ENCODE measurements at regions not wholly inside any gene's neighbourhood (a gene's known extent, or its start where the extent isn't known, plus 50 kb on each side); places are given as distances from the start of the nearest gene placed in this dataset.
A peak's percentile ranks its signal among the peaks of the same experiment; 100 is the strongest.

- Histone ChIP-seq H3K23ac (ENCODE audit: low read length in 2 of 2) (no peak overlapping the region), H3K4me3 (ENCODE audit: insufficient read depth in 1 of 2, low read depth in 1 of 2, low read length in 2 of 2) (no peak overlapping the region), H3K18ac (ENCODE audit: low read depth in 1 of 2, low read length in 2 of 2) (no peak overlapping the region), H3K9me3 (ENCODE audit: control insufficient read depth, low read length) (no peaks in the 10 kb centered on the region), H2BK5ac (ENCODE audit: low read depth, low read length, poor library complexity, severe bottlenecking) (no peak overlapping the region), H2AK5ac (ENCODE audit: low read length, severe bottlenecking) (no peak overlapping the region), H3K36me3 (ENCODE audit: control insufficient read depth in 1 of 2, insufficient read depth in 2 of 2, low read depth in 1 of 2, low read length in 2 of 2) (no peaks in the 10 kb centered on the region), H2AFZ (ENCODE audit: low read depth, low read length) (no peak overlapping the region), H3K27me3 (ENCODE audit: control insufficient read depth in 1 of 2, insufficient read depth in 1 of 2, low read length in 2 of 2) (no peaks in the 10 kb centered on the region), H3K4me1 (ENCODE audit: control insufficient read depth, insufficient read depth, low read depth, low read length) (no peaks in the 10 kb centered on the region), H2BK15ac (ENCODE audit: low read depth, poor library complexity, severe bottlenecking) (no peak overlapping the region), H2BK12ac (ENCODE audit: low read length in 2 of 2) (no peak overlapping the region), H3K14ac (ENCODE audit: low read length in 2 of 2) (no peak overlapping the region), H3K79me1 (replicated peaks; ENCODE audit: low read length, poor library complexity, severe bottlenecking) (no peaks in the 10 kb centered on the region), H3K4me2 (ENCODE audit: low read length, poor library complexity, severe bottlenecking) (no peak overlapping the region), H3K27ac (ENCODE audit: low read length, poor library complexity, severe bottlenecking) (no peak overlapping the region), H2BK120ac (ENCODE audit: low read depth, low read length) (no peak overlapping the region), H4K91ac (ENCODE audit: low read length) (no peak overlapping the region), H3K9ac (ENCODE audit: low read length) (no peak overlapping the region), H3K4ac (ENCODE audit: low read depth in 1 of 2, low read length in 2 of 2) (no peak overlapping the region), H4K8ac (ENCODE audit: low read length) (no peak overlapping the region)
- WGBS: 79% methylated on average over 2 of the region's 2 CpGs
- peak; percentile 1 for DNase-seq
Measured at GRCh38 chr1:163668472-163668871, 346.7 kb downstream of the NUF2 start.

GRCh38 chr1:163670989-163671757, 349.4 kb downstream of the NUF2 start:
- H3K4ac ChIP-seq (ENCODE audit: low read depth in 1 of 2, low read length in 2 of 2): no peak overlapping the region
- H3K27ac ChIP-seq (ENCODE audit: low read length, poor library complexity, severe bottlenecking): no peak overlapping the region
- no peak overlapping the region for H3K4me3 ChIP-seq (ENCODE audit: insufficient read depth in 1 of 2, low read depth in 1 of 2, low read length in 2 of 2)
- no peak overlapping the region for H2BK5ac ChIP-seq (ENCODE audit: low read depth, low read length, poor library complexity, severe bottlenecking)
- no peaks in the 10 kb centered on the region for H3K9me3 ChIP-seq (ENCODE audit: control insufficient read depth, low read length)
- no peak overlapping the region for H3K18ac ChIP-seq (ENCODE audit: low read depth in 1 of 2, low read length in 2 of 2)
- H3K23ac ChIP-seq (ENCODE audit: low read length in 2 of 2): no peak overlapping the region
- H3K4me2 ChIP-seq (ENCODE audit: low read length, poor library complexity, severe bottlenecking): no peak overlapping the region
- H2BK120ac ChIP-seq (ENCODE audit: low read depth, low read length): no peak overlapping the region
- H4K91ac ChIP-seq (ENCODE audit: low read length): no peak overlapping the region
- no peaks in the 10 kb centered on the region for H3K36me3 ChIP-seq (ENCODE audit: control insufficient read depth in 1 of 2, insufficient read depth in 2 of 2, low read depth in 1 of 2, low read length in 2 of 2)
- H2AK5ac ChIP-seq (ENCODE audit: low read length, severe bottlenecking): no peak overlapping the region
- H3K14ac ChIP-seq (ENCODE audit: low read length in 2 of 2): no peak overlapping the region
- H2AFZ ChIP-seq (ENCODE audit: low read depth, low read length): no peak overlapping the region
- WGBS: 67% methylated on average over 4 of the region's 4 CpGs
- no peak overlapping the region for H2BK15ac ChIP-seq (ENCODE audit: low read depth, poor library complexity, severe bottlenecking)
- H3K79me1 ChIP-seq (replicated peaks; ENCODE audit: low read length, poor library complexity, severe bottlenecking): no peaks in the 10 kb centered on the region
- H3K9ac ChIP-seq (ENCODE audit: low read length): no peak overlapping the region
- DNase-seq: no peak
- no peaks in the 10 kb centered on the region for H3K4me1 ChIP-seq (ENCODE audit: control insufficient read depth, insufficient read depth, low read depth, low read length)
- no peaks in the 10 kb centered on the region for H3K27me3 ChIP-seq (ENCODE audit: control insufficient read depth in 1 of 2, insufficient read depth in 1 of 2, low read length in 2 of 2)
- H4K8ac ChIP-seq (ENCODE audit: low read length): no peak overlapping the region
- no peak overlapping the region for H2BK12ac ChIP-seq (ENCODE audit: low read length in 2 of 2)

- no peak overlapping the region for H3K4me2 ChIP-seq (ENCODE audit: low read length, poor library complexity, severe bottlenecking)
- H3K23ac ChIP-seq (ENCODE audit: low read length in 2 of 2): no peak overlapping the region
- no peak for DNase-seq
- H3K27me3 ChIP-seq (ENCODE audit: control insufficient read depth in 1 of 2, insufficient read depth in 1 of 2, low read length in 2 of 2): no peaks in the 10 kb centered on the region
- no peak overlapping the region for H3K14ac ChIP-seq (ENCODE audit: low read length in 2 of 2)
- H3K27ac ChIP-seq (ENCODE audit: low read length, poor library complexity, severe bottlenecking): no peak overlapping the region
- no peak overlapping the region for H2BK5ac ChIP-seq (ENCODE audit: low read depth, low read length, poor library complexity, severe bottlenecking)
- H3K18ac ChIP-seq (ENCODE audit: low read depth in 1 of 2, low read length in 2 of 2): no peak overlapping the region
- H3K9me3 ChIP-seq (ENCODE audit: control insufficient read depth, low read length): no peaks in the 10 kb centered on the region
- 83% methylated on average over 7 of the region's 9 CpGs for WGBS
- H4K91ac ChIP-seq (ENCODE audit: low read length): no peak overlapping the region
- no peak overlapping the region for H3K4me3 ChIP-seq (ENCODE audit: insufficient read depth in 1 of 2, low read depth in 1 of 2, low read length in 2 of 2)
- H3K9ac ChIP-seq (ENCODE audit: low read length): peak overlapping the region; percentile 40
- H2BK120ac ChIP-seq (ENCODE audit: low read depth, low read length): no peak overlapping the region
- no peak overlapping the region for H2AK5ac ChIP-seq (ENCODE audit: low read length, severe bottlenecking)
- no peak overlapping the region for H2AFZ ChIP-seq (ENCODE audit: low read depth, low read length)
- H3K36me3 ChIP-seq (ENCODE audit: control insufficient read depth in 1 of 2, insufficient read depth in 2 of 2, low read depth in 1 of 2, low read length in 2 of 2): no peaks in the 10 kb centered on the region
- H3K79me1 ChIP-seq (replicated peaks; ENCODE audit: low read length, poor library complexity, severe bottlenecking): no peaks in the 10 kb centered on the region
- no peak overlapping the region for H2BK15ac ChIP-seq (ENCODE audit: low read depth, poor library complexity, severe bottlenecking)
- H3K4ac ChIP-seq (ENCODE audit: low read depth in 1 of 2, low read length in 2 of 2): no peak overlapping the region
- no peaks in the 10 kb centered on the region for H3K4me1 ChIP-seq (ENCODE audit: control insufficient read depth, insufficient read depth, low read depth, low read length)
- H4K8ac ChIP-seq (ENCODE audit: low read length): no peak overlapping the region
- no peak overlapping the region for H2BK12ac ChIP-seq (ENCODE audit: low read length in 2 of 2)
Measured at GRCh38 chr1:163672976-163673758, 351.4 kb downstream of the NUF2 start.

- H4K8ac ChIP-seq (ENCODE audit: low read length): no peak overlapping the region
- 49% methylated on average over 4 of the region's 8 CpGs for WGBS
- no peaks in the 10 kb centered on the region for H3K79me1 ChIP-seq (replicated peaks; ENCODE audit: low read length, poor library complexity, severe bottlenecking)
Measured at GRCh38 chr1:163673759-163674151, 352.0 kb downstream of the NUF2 start.

More at GRCh38 chr1:163673759-163674151, 352.0 kb downstream of the NUF2 start:
- no peak overlapping the region for H2BK120ac ChIP-seq (ENCODE audit: low read depth, low read length)
- DNase-seq: peak; percentile 21
- no peak overlapping the region for H3K27ac ChIP-seq (ENCODE audit: low read length, poor library complexity, severe bottlenecking)
- no peak overlapping the region for H3K4me2 ChIP-seq (ENCODE audit: low read length, poor library complexity, severe bottlenecking)
- no peak overlapping the region for H2AFZ ChIP-seq (ENCODE audit: low read depth, low read length)
- H3K23ac ChIP-seq (ENCODE audit: low read length in 2 of 2): no peak overlapping the region
- peak overlapping the region; percentile 40 for H3K9ac ChIP-seq (ENCODE audit: low read length)
- H2BK15ac ChIP-seq (ENCODE audit: low read depth, poor library complexity, severe bottlenecking): no peak overlapping the region
- H4K91ac ChIP-seq (ENCODE audit: low read length): no peak overlapping the region
- H3K4me3 ChIP-seq (ENCODE audit: insufficient read depth in 1 of 2, low read depth in 1 of 2, low read length in 2 of 2): no peak overlapping the region
- no peak overlapping the region for H2BK12ac ChIP-seq (ENCODE audit: low read length in 2 of 2)
- H3K4ac ChIP-seq (ENCODE audit: low read depth in 1 of 2, low read length in 2 of 2): no peak overlapping the region
- H3K9me3 ChIP-seq (ENCODE audit: control insufficient read depth, low read length): no peaks in the 10 kb centered on the region
- no peak overlapping the region for H3K14ac ChIP-seq (ENCODE audit: low read length in 2 of 2)
- H2AK5ac ChIP-seq (ENCODE audit: low read length, severe bottlenecking): no peak overlapping the region
- H3K36me3 ChIP-seq (ENCODE audit: control insufficient read depth in 1 of 2, insufficient read depth in 2 of 2, low read depth in 1 of 2, low read length in 2 of 2): no peaks in the 10 kb centered on the region
- no peaks in the 10 kb centered on the region for H3K4me1 ChIP-seq (ENCODE audit: control insufficient read depth, insufficient read depth, low read depth, low read length)
- no peak overlapping the region for H2BK5ac ChIP-seq (ENCODE audit: low read depth, low read length, poor library complexity, severe bottlenecking)
- H3K18ac ChIP-seq (ENCODE audit: low read depth in 1 of 2, low read length in 2 of 2): no peak overlapping the region
- no peaks in the 10 kb centered on the region for H3K27me3 ChIP-seq (ENCODE audit: control insufficient read depth in 1 of 2, insufficient read depth in 1 of 2, low read length in 2 of 2)

Measured in mesenchymal stem cell (in vitro differentiated cells and primary cell).